HG02840 (cell line): ENCODE measurements at regions not wholly inside any gene's neighbourhood (a gene's known extent, or its start where the extent isn't known, plus 50 kb on each side); places are given as distances from the start of the nearest gene placed in this dataset.
"Not testable (repeated sequence)": the region's sequence is repeated elsewhere in the genome, so short reads cannot be mapped to it uniquely, and the experiment has no call there.

Experiments
- ATAC-seq: cut with Tn5 transposase; IDR thresholded peaks from one replicate; pipeline ENCODE4 v1.9.1; 2021; ENCODE audit warnings: mild to moderate bottlenecking, moderate library complexity, moderate number of reproducible peaks; ENCODE audit not compliant: unreplicated experiment, low FRiP score

DNA sequence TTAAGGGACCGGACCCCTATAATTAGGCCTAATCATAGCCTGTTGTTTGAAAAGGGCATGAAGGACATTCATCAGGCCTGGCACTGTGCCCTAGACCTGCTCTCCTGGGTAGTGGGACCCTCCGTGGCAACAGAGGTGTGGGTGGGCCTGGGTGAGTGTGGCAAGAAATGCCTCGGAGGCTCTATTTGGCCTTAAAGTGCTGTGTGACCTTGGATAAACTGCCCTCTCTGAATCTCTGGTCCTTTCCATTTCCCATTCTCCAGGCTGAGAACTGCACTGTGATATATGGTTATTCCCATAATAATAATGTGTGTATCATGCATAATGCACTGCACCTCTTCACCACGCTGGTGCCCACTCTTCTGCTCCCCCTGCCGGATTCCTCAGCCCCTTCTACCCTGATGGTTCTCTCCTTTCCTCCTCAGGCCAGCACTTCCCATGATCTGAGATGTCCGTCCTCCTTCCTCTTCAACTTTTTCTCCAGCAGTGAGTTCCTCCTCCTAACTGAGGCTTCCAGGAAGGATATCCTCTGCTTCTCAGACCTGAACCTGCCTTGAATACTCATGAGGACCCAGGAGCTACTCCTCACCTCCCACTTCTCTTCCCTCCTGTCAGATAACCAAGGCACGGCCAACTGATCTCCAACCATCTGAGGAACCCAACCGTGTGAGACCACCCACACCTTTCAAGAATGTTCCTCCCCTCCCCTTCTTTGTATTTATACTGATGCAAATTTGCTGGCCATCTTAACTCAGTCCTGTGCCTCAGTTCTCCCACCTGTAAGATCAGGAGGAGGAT is 111.0 kb upstream of the PZP start:
- ATAC-seq: no peak

- ATAC-seq: not testable (repeated sequence)
Measured at GRCh38 chr12:9313479-9313878, 105.3 kb upstream of the PZP start.

- ATAC-seq: not testable (repeated sequence)
Measured at GRCh38 chr12:9312406-9313392, 104.5 kb upstream of the PZP start.

DNA sequence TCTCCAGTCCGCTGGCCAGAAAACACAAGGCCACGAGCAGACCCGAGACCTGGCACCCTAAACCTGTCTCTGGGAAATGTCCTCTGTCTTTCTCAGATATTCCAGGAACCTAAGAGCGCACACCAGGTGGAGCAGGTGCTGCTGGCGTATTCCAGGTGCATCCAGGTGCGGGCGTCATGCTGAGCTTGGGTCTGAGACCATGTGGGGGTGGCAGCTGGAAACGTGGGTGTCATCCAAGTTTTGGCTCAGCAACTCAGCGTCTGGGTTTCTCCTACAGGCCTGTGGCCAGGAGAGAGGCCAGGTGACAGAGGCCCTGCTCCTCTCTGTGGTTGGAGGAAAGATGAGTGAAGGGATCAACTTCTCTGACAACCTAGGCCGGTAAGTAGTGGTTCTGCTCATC is 103.3 kb upstream of the PZP start:
- ATAC-seq: not testable (repeated sequence)

DNA sequence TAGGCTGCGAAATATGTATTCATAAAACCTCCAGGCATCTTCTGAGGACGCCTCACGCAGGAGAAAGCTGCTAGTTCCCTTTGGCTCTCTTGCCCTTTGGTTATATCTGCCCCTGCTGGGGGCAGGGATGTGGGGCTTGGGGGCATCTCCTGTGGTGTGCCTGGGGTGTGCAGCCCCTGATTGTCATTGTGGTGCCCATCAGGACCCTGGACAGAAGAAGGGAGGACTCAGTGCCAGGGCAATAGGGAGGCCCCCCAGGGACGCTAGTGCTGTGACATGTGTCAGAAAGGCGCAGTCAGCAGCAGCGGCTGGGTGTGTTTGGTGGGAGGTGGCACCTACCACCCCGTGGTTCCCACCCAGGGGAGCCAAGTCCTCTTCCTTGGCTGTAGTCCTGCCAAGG is 102.5 kb upstream of the PZP start:
- not testable (repeated sequence) for ATAC-seq

GRCh38 chr12:9309749-9310148 is 101.6 kb upstream of the PZP start:
- ATAC-seq: not testable (repeated sequence)

- not testable (repeated sequence) for ATAC-seq
Measured at GRCh38 chr12:9308745-9309144, 100.5 kb upstream of the PZP start.

DNA sequence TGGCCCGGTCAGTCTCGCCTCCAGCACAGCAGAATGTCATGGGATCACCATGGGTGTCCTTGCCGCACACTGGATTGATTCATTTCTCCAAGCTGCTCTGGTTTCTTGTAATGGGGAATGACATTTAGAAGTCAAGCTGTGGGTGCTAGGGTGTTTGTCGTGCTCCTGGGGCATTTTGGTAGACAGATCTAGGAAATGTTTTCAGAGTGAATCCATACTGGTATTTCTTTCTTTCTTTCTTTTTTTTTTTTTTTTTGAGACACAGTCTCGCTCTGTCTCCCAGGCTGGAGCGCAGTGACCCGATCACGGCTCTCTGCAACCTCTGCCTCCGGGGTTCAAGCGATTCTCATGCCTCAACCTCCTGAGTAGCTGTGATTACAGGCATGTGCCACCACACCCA is 100.0 kb upstream of the PZP start:
- not testable (repeated sequence) for ATAC-seq

DNA sequence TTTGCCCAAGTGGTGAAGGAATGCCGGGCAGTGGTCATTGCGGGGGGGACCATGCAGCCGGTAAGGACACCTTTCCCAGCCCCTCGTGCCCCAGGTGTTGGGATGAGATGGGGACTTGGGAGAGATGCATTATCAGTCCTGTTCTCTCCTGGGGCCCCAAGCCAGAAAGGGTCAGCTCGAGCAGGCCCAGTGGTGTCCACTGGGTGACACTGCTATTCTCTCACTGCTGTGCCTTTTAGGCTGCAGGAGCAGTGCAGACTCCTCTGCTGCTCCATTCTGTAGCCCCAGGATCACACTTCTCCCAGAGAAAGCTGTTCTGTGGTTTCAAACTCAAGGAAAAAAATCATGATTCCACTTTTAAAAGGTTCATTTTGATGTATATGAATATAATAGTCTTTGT is 99.1 kb upstream of the PZP start:
- not testable (repeated sequence) for ATAC-seq

- not testable (repeated sequence) for ATAC-seq
Measured at GRCh38 chr12:9306004-9306403, 97.8 kb upstream of the PZP start.

DNA sequence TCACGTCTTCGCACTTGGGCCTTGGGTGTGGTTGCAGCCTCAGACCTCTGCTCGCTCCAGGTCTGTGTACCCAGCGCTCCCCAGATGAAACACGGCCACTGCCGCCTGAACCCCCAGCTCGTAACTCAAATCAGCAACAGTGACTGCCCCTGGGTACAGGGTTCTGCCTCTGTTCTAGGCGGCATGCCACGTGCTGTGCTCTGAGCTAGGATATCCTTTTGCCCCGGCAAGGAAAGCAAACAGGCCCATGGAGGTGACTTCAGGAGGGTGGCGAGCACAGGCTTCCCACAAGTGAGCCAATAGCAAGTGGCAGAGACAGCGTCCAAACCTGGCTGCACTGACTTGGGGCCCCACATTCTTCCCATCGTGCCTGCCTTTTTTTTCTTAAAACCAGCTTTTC is 96.3 kb upstream of the PZP start:
- ATAC-seq: not testable (repeated sequence)

DNA sequence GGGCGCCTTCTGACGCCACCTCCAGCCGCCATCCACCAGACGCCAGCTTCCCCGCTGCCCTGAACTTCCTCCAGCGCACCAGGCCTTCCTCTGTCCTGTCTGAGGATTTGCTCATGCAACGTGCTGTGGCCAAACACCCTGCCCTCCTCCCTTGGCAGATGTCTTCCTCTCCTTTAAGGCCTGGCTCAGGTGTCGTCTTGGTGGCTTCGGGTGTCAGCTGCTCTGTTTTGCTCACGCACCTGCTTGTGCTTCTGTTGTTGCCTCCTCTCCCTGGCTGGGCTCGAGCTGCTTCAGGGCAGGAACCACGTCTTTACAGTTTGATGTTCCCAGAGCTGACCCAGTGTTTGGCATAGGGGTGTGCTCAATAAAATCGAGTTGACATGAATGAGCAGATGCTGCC is 87.7 kb upstream of the PZP start:
- not testable (repeated sequence) for ATAC-seq

DNA sequence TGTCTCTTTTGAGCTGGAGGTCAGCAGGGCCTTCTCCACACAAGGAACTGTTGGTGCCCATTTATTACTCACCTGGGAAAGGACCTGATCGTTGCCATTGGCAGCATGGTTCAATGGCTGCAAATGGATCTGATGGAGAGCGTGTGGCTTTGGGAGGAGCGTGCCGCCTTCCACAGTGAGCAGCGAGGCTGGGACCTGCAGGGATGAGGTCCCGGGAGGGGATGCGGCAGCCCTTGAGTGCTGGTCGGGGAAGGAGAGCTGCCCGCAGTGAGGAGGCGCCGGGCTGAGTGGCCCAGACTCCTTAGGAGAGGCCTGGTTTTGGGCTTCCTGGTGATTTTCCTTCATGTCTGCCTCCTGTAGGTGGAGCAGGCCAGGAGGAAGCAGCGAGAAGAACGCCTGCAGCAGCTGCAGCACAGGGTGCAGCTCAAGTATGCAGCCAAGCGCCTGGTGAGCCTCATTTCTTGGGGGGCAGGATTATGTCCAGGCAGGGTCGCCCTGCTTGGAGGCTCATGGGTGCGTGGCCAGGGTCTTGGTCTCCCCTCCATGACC is 86.0 kb upstream of the PZP start:
- ATAC-seq: not testable (repeated sequence)

DNA sequence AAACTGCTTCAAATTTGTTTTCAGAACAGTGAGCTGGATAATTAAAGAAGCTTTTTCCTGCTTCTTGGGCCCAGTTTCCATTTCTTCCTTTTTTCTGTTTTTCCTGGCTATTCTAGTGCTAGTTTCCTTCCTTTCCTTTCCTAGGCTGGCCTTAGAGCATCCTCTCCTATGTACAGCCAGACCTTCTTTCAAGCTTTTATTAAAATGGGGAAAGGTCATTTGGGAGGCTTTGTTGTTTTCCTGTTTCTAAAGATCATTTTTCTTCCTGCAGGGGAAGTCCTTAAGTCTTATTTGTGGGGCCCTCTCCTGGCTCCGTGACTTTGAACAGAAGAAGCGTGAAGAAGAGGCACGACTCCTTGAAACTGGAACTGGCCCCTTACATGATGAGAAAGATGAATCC is 85.2 kb upstream of the PZP start:
- not testable (repeated sequence) for ATAC-seq

- ATAC-seq: not testable (repeated sequence)
Measured at GRCh38 chr12:9289984-9290383, 81.8 kb upstream of the PZP start.

- ATAC-seq: not testable (repeated sequence)
Measured at GRCh38 chr12:9284724-9285123, 76.5 kb upstream of the PZP start.

DNA sequence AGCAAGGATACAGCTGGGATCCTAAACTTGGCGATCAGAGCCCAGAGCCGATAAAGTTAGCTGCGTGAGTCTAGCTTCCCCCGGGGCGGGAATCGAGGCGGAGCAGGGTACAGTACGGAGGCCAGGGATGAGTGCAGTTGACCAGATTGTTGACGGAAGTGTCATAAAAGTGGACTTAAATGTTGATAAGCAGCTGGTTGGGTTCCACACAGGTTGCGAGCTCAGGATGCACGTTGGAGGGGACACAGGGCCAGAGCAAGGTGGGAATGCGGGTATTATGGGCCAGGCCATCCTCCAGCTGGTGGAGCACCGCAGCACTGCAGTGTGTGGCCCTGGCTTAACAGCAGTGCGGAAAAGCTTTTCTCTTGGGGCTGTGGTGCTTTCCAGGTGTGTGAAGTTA is 76.0 kb upstream of the PZP start:
- not testable (repeated sequence) for ATAC-seq

GRCh38 chr12:9283346-9284095 is 75.3 kb upstream of the PZP start:
- ATAC-seq: not testable (repeated sequence)

- no peak for ATAC-seq
Measured at GRCh38 chr12:9276990-9277389, 68.8 kb upstream of the PZP start.

DNA sequence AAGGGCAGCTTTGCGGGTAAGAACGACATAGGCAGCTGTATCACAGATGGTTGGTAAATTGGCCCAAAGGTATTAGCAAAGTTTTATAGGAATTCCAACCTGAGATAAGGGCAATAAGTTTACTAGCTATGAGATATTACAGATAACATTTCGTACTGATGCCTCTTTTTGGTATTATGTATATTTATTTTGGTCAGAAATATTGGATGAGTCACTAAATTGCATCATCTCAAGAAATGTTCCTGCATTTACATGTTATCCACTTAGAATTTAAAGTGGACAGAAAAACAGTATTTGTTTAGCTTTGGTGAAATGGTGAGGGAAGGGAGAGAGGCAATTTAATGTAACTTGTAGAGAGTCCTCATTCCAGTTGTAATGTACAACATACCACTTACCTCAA is 65.1 kb upstream of the PZP start:
- ATAC-seq: no peak
